Glomerular visceral epithelial cell (primary cell): ENCODE measurements at regions not wholly inside any gene's neighbourhood (a gene's known extent, or its start where the extent isn't known, plus 50 kb on each side); places are given as distances from the start of the nearest gene placed in this dataset.

ENCODE experiments used
- DNase-seq: peaks from one replicate; pipeline ENCODE4 v3.0.0-alpha.2; 2016; ENCODE audit errors: extremely low spot score

DNA sequence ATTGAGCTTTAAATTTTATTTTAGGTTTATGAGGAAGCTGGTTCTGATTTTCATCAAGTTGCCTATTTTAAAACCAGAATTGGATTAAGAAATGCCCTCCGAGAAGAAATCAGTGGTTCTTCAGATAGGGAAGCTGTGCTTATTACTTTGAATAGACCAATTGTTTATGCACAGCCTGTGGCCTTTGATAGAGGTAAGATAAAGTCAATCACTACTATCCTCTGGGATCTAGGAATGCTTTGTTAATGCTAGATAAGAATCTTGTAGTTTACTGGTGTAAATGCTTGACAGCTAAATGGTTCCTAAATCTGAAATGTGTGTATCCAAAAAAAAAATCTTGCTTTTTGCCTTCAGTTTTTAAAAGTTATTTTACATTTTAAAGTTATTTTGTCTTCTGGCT is 73.0 kb upstream of the ADAD1 start:
- no peak for DNase-seq

DNA sequence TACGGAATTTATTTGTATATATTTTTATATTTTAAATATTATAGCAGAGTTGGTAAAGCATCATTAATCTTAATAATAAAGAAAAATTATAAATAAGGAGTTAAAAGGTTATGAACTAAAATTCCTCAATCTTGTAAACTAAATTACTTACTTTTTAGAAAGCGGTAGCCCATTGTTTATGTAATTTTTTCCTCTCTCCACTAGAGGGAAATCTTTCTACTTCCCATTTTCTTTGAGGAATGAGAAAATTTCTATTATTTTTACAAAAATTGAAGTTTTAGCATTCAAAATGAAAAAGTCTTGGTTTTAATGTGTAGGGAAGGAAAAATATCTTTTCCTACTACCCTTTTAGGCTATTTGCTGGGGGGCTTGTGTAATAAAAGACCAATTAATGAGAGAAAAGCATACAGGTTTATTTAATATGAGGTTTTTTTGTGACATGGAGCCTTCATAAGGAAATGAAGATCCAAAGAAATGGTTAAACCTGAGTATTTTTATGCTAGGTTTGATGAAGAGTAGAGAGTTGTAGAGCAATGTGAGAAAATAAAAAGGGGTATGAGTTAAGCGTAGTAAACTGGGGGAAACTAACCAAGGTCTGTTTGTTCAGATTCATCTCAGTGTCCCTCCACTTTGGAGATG is 68.7 kb upstream of the ADAD1 start:
- DNase-seq: peak; percentile 6

DNA sequence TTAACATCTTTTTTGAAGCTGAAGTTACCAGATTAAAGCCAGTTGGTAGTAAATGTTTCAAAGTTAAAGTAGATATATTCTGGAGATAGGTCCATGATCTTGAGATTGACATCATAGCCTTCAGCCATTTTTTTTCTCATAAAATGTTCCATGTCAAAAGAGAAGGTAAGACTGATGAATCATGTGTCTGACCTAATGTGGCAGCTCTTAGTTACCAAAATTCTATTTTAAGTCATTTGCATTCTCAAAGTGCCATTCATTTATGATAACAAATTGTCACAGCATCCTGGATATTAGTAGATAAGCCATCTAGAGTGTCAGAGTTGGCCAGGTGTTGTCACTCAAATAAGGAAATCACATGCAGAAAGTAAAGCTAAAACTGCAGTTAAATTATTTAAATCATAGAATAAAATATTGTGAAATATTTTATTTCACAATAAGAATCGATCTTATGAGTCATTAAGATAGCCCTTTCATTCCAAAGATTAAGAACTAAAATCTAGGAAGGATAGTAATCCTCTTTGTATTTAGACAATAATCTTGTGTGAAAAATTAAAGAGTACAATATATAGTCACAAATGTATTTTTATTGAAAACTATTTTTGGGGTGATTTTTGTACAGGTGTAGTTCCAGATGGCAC is 65.7 kb upstream of the ADAD1 start:
- no peak for DNase-seq

DNA sequence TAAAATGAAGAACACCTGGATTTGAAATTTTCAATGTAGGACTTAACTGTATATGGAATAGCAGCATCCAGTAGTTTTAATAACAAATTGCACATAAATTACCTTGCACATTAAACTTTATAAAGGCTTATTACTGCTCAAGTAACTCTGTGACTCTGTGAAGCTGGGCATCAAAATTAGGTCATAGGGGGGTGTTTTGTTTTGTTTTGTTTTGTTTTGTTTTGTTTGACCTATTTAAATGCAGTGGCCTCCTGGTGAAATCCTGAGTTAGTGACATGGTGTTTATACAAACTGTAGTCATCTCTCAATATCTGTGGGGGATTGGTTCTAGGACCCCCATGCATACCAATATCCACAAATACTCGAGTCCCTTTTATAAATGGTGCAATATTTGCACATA is 51.9 kb upstream of the ADAD1 start:
- DNase-seq: no peak

DNA sequence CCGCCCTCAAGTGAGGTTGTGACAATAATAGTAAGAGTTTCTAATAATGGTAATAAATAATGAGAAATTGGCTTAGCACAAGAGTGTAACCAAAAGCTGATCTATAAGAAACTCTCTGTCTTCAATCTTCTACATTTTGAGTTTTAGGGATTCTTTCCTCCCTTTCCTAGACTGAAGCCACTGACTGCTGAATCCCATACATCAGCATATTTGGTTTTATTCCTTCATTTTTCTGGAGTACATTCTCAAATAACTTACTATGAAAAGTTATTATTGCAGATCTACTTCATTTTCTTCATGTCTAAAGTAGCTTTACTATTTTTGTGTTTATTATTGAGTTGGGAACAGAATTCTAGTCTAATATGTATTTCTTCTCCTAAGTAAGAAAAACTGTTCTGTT is 49.9 kb upstream of the ADAD1 start:
- no peak for DNase-seq
